A549 (cell line): ENCODE measurements at regions not wholly inside any gene's neighbourhood (a gene's known extent, or its start where the extent isn't known, plus 50 kb on each side); places are given as distances from the start of the nearest gene placed in this dataset.
"Not testable (repeated sequence)": the region's sequence is repeated elsewhere in the genome, so short reads cannot be mapped to it uniquely, and the experiment has no call there.

Experiments used
- ATAC-seq, 2 experiments: fragments of 200-7000 bp in 1 of 2; fragments of >200 bp in 1 of 2; cut with Nextera tagmentation in 1 of 2; cut with Tn5 transposase in 1 of 2; 3 replicates each; pipeline versions ENCODE4 v1.8.0 to v1.9.1; 2018 to 2020; ENCODE audit warnings: mild to moderate bottlenecking in 1 of 2, moderate library complexity in 1 of 2
- CTCF ChIA-PET: fragments of 300-600 bp; sonication (Branson Sonifier 250); formaldehyde crosslinking; extraction: SDS; loops from one replicate; lab custom pipeline; 2021; ENCODE audit warnings: antibody characterized with exemption, inconsistent platforms; lab: Yijun Ruan, JAX
- POLR2A ChIA-PET: fragments of 350-600 bp; formaldehyde crosslinking; extraction: SDS; loops from one replicate; lab custom pipeline; 2021; ENCODE audit warnings: antibody characterized with exemption, inconsistent platforms; lab: Yijun Ruan, JAX
- DNase-seq, 2 experiments: peaks; one replicate each; pipeline versions ENCODE4 v3.0.0 to v3.0.0-alpha.2; 2011 to 2016; ENCODE audit warnings: low read depth in 1 of 2, low spot score in 1 of 2
- FAIRE-seq: peaks from 2 replicates; lab custom pipeline; 2011; peaks lifted over from hg19 to GRCh38; lab: Jason Lieb, UNC
- H3K27ac ChIP-seq, 2 experiments: fragments of >200 bp; sonication (Bioruptor Twin); formaldehyde crosslinking; 3 replicates each; pipeline ENCODE4 v1.5.1; 2016 to 2017
- H3K4me1 ChIP-seq: fragments of >200 bp; sonication (Bioruptor Twin); formaldehyde crosslinking; 3 replicates; pipeline ENCODE4 v1.6.1; 2016
- H3K4me2 ChIP-seq: fragments of >200 bp; sonication (Bioruptor Twin); formaldehyde crosslinking; 3 replicates; pipeline ENCODE4 v1.6.1; 2016
- H3K4me3 ChIP-seq: fragments of >200 bp; sonication (Bioruptor Twin); formaldehyde crosslinking; 3 replicates; pipeline ENCODE4 v1.5.1; 2016
- H3K9me3 ChIP-seq: fragments of >200 bp; sonication (Bioruptor Twin); formaldehyde crosslinking; 3 replicates; pipeline ENCODE4 v1.6.1; 2016
- CBX2 ChIP-seq: fragments of 200-600 bp; sonication (generic); IDR thresholded peaks from 2 replicates; pipeline ENCODE4 v1.6.1; 2016; ENCODE audit warnings: low read depth, mild to moderate bottlenecking, borderline replicate concordance
- CEBPB ChIP-seq, 2 experiments: fragments of >200 bp in 1 of 2; sonication (Bioruptor Twin) in 1 of 2; formaldehyde crosslinking in 1 of 2; IDR thresholded peaks; 2 replicates each; pipeline ENCODE4 v1.6.1; 2012 to 2016
- CHD4 ChIP-seq: fragments of 200-600 bp; sonication (generic); IDR thresholded peaks from 2 replicates; pipeline ENCODE4 v1.6.1; 2016; ENCODE audit warnings: antibody characterized with exemption, mild to moderate bottlenecking, borderline replicate concordance
- EHMT2 ChIP-seq: fragments of 200-600 bp; sonication (generic); IDR thresholded peaks from 2 replicates; pipeline ENCODE4 v1.6.1; 2016; ENCODE audit warnings: antibody characterized with exemption, low read depth, mild to moderate bottlenecking, moderate library complexity
- ESRRA ChIP-seq: fragments of 150-350 bp; IDR thresholded peaks from 2 replicates; pipeline ENCODE4 v1.6.1; 2014; ENCODE audit warnings: mild to moderate bottlenecking, low read length, borderline replicate concordance
- FOSL2 ChIP-seq, 2 experiments: fragments of 450-650 bp in 1 of 2; fragments of >200 bp in 1 of 2; sonication (Bioruptor Twin) in 1 of 2; formaldehyde crosslinking; IDR thresholded peaks; 2 replicates each; pipeline versions ENCODE4 v1.5.0 to v1.6.1; 2016 to 2020; ENCODE audit warnings: mild to moderate bottlenecking in 1 of 2, moderate library complexity in 1 of 2
- GATA3 ChIP-seq: IDR thresholded peaks from 2 replicates; pipeline ENCODE4 v1.6.1; 2012; ENCODE audit warnings: borderline replicate concordance
- HEYL ChIP-seq: fragments of 250-450 bp; sonication (Bioruptor Pico); IDR thresholded peaks from 2 replicates; pipeline ENCODE4 v1.8.0; 2021; ENCODE audit warnings: mild to moderate bottlenecking, moderate library complexity
- HOXB13 ChIP-seq: fragments of 250-450 bp; sonication (Bioruptor Pico); IDR thresholded peaks from 2 replicates; pipeline ENCODE4 v1.5.0; 2020; ENCODE audit warnings: low read depth, mild to moderate bottlenecking, moderate library complexity
- JUN ChIP-seq, 2 experiments: fragments of >200 bp; sonication (Bioruptor Twin); formaldehyde crosslinking; IDR thresholded peaks; 2 replicates in 1 of 2; 3 replicates in 1 of 2; pipeline ENCODE4 v1.6.1; 2016 to 2017
- JUNB ChIP-seq: fragments of >200 bp; sonication (Bioruptor Twin); formaldehyde crosslinking; IDR thresholded peaks from 2 replicates; pipeline ENCODE4 v1.6.1; 2016
- KDM5A ChIP-seq: fragments of 200-600 bp; sonication (generic); IDR thresholded peaks from 2 replicates; pipeline ENCODE4 v1.6.1; 2016; ENCODE audit warnings: antibody characterized with exemption, mild to moderate bottlenecking
- MAZ ChIP-seq: fragments of 150-350 bp; IDR thresholded peaks from 2 replicates; pipeline ENCODE4 v1.6.1; 2014; ENCODE audit warnings: antibody characterized with exemption, low read depth, low read length, borderline replicate concordance
- PHF8 ChIP-seq: fragments of 200-600 bp; sonication (generic); IDR thresholded peaks from 2 replicates; pipeline ENCODE4 v1.6.1; 2016; ENCODE audit warnings: low read depth, mild to moderate bottlenecking, antibody characterized with exemption, moderate library complexity, borderline replicate concordance
- POLR2A ChIP-seq: IDR thresholded peaks from 2 replicates; pipeline ENCODE4 v1.6.1; 2012; ENCODE audit warnings: mild to moderate bottlenecking, low read length
- POLR2AphosphoS2 ChIP-seq: conservative IDR thresholded peaks from 2 replicates; pipeline ENCODE4 v1.6.1; 2012; ENCODE audit warnings: low read length, improper control_type of control experiment, inconsistent platforms
- RAD21 ChIP-seq, 2 experiments: fragments of >200 bp in 1 of 2; sonication (Bioruptor Twin) in 1 of 2; formaldehyde crosslinking in 1 of 2; IDR thresholded peaks in 1 of 2; conservative IDR thresholded peaks in 1 of 2; 2 replicates in 1 of 2; 3 replicates in 1 of 2; pipeline ENCODE4 v1.6.1; 2012 to 2018; ENCODE audit warnings: inconsistent platforms in 1 of 2
- RARB ChIP-seq: fragments of 250-450 bp; sonication (Bioruptor Pico); IDR thresholded peaks from 2 replicates; pipeline ENCODE4 v1.8.0; 2021; ENCODE audit warnings: mild to moderate bottlenecking, moderate library complexity
- SMC3 ChIP-seq: fragments of >200 bp; sonication (Bioruptor Twin); formaldehyde crosslinking; IDR thresholded peaks from 3 replicates; pipeline ENCODE4 v1.6.1; 2018; ENCODE audit warnings: inconsistent platforms
- ZFP36 ChIP-seq: fragments of 450-650 bp; IDR thresholded peaks from 2 replicates; pipeline ENCODE4 v1.6.1; 2014; ENCODE audit warnings: borderline replicate concordance; ENCODE audit not compliant: partially characterized antibody
- ZNF302 ChIP-seq: fragments of 250-450 bp; sonication (Bioruptor Pico); IDR thresholded peaks from 2 replicates; pipeline ENCODE4 v1.9.0; 2021; ENCODE audit warnings: inconsistent platforms, mild to moderate bottlenecking, moderate library complexity
- WGBS: methylation state at CpG from one replicate; pipeline ENCODE4 v1.1.6; 2017; ENCODE audit errors: missing lambda C conversion rate; 5-methylcytosine and 5-hydroxymethylcytosine counted together
- TF ChIP-seq, protein P1 (sequence below): fragments of 250-450 bp; sonication (Bioruptor Pico); IDR thresholded peaks from 2 replicates; pipeline ENCODE4 v1.5.0; 2021; ENCODE audit warnings: mild to moderate bottlenecking, moderate library complexity, borderline replicate concordance
- TF ChIP-seq, protein P2 (sequence below): IDR thresholded peaks from 2 replicates; pipeline ENCODE4 v1.6.1; 2012; ENCODE audit warnings: low read depth, borderline replicate concordance
- TF ChIP-seq, protein P3 (sequence below): IDR thresholded peaks from 2 replicates; pipeline ENCODE4 v1.6.1; 2012
- TF ChIP-seq, protein P4 (sequence below): fragments of 250-450 bp; sonication (Bioruptor Pico); IDR thresholded peaks from 2 replicates; pipeline ENCODE4 v1.5.0; 2020; ENCODE audit warnings: low read depth, mild to moderate bottlenecking, moderate library complexity
- TF ChIP-seq, protein P5 (sequence below): IDR thresholded peaks from 2 replicates; pipeline ENCODE4 v1.6.1; 2012
- TF ChIP-seq, protein P6 (sequence below): fragments of 450-650 bp; IDR thresholded peaks from 2 replicates; pipeline ENCODE4 v1.6.1; 2014; ENCODE audit warnings: antibody characterized with exemption

DNA sequence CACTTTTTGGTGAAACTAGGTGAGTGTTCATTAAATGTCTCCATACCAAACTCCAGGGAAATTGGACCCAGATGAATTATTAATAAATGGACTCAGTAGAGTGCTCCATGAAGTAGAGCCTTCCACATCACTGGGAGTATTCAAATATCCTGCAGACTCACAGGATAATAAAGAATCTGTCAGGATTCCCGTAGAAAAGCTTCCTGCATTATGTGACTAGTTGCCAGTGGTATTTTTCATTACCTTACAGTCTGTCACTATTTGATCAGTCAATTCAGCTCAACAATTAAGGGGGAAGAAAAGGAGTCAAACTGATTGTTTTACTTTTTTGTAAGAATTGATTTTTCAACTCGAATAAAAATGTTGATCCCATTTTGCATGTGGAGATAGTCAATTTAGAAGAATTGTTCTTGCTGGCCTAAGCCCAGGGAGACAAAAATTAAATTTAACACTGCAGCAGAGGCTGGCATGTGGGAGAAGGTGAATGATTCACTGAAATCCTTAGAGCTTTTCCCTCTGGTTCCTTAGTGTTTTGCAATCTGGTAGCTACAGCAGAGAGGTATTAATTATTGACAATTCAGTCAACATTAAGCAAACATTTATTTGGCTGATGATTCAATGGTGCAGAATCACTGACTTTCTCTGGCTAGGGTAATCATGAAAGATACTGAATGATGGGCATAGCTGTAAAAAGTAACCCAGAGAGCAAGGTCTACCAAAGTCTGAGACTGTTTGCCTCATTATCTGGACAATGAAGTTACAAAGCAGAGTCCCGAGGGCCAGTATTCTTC is 442.4 kb downstream of the CD83 start (continued):
- TF ChIP-seq, protein P1, sequence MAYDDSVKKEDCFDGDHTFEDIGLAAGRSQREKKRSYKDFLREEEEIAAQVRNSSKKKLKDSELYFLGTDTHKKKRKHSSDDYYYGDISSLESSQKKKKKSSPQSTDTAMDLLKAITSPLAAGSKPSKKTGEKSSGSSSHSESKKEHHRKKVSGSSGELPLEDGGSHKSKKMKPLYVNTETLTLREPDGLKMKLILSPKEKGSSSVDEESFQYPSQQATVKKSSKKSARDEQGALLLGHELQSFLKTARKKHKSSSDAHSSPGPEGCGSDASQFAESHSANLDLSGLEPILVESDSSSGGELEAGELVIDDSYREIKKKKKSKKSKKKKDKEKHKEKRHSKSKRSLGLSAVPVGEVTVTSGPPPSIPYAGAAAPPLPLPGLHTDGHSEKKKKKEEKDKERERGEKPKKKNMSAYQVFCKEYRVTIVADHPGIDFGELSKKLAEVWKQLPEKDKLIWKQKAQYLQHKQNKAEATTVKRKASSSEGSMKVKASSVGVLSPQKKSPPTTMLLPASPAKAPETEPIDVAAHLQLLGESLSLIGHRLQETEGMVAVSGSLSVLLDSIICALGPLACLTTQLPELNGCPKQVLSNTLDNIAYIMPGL = no peak
- TF ChIP-seq, protein P2, sequence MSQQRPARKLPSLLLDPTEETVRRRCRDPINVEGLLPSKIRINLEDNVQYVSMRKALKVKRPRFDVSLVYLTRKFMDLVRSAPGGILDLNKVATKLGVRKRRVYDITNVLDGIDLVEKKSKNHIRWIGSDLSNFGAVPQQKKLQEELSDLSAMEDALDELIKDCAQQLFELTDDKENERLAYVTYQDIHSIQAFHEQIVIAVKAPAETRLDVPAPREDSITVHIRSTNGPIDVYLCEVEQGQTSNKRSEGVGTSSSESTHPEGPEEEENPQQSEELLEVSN = no peak
- TF ChIP-seq CHD4 (no peak), ZNF302 (no peak), JUNB (peak; percentile 84), JUN (IDR thresholded peaks at IDR 0.05) (peak; percentile 77 to 81), GATA3 (peak; percentile 73), SMC3 (peak; percentile 33; the same call in 1 of the 3 replicates), RAD21 (conservative IDR thresholded peaks at IDR 0.05 in 1 of 2, IDR thresholded peaks at IDR 0.05 in 1 of 2) (peak in 1 of 2 experiments; percentile 53; a peak in 3 of 5 replicates), PHF8 (no peak), EHMT2 (no peak), HOXB13 (CRISPR knock-in tag) (no peak), CEBPB (IDR thresholded peaks at IDR 0.05) (peak; percentile 93 to 97), POLR2AphosphoS2 (no peak), POLR2A (no peak), CBX2 (no peak), HEYL (CRISPR knock-in tag) (no peak), ZFP36 (no peak), KDM5A (no peak), MAZ (no peak), ESRRA (no peak), FOSL2 (IDR thresholded peaks at IDR 0.05) (peak; percentile 64), FOSL2 (CRISPR knock-in tag; IDR thresholded peaks at IDR 0.05) (peak; percentile 80), RARB (CRISPR knock-in tag) (no peak)
- TF ChIP-seq, protein P3, sequence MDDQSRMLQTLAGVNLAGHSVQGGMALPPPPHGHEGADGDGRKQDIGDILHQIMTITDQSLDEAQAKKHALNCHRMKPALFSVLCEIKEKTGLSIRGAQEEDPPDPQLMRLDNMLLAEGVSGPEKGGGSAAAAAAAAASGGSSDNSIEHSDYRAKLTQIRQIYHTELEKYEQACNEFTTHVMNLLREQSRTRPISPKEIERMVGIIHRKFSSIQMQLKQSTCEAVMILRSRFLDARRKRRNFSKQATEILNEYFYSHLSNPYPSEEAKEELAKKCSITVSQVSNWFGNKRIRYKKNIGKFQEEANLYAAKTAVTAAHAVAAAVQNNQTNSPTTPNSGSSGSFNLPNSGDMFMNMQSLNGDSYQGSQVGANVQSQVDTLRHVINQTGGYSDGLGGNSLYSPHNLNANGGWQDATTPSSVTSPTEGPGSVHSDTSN = no peak
- TF ChIP-seq, protein P4, sequence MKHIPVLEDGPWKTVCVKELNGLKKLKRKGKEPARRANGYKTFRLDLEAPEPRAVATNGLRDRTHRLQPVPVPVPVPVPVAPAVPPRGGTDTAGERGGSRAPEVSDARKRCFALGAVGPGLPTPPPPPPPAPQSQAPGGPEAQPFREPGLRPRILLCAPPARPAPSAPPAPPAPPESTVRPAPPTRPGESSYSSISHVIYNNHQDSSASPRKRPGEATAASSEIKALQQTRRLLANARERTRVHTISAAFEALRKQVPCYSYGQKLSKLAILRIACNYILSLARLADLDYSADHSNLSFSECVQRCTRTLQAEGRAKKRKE (CRISPR knock-in tag) = no peak
- TF ChIP-seq, protein P5, sequence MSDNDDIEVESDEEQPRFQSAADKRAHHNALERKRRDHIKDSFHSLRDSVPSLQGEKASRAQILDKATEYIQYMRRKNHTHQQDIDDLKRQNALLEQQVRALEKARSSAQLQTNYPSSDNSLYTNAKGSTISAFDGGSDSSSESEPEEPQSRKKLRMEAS = peak; percentile 55
- TF ChIP-seq, protein P6, sequence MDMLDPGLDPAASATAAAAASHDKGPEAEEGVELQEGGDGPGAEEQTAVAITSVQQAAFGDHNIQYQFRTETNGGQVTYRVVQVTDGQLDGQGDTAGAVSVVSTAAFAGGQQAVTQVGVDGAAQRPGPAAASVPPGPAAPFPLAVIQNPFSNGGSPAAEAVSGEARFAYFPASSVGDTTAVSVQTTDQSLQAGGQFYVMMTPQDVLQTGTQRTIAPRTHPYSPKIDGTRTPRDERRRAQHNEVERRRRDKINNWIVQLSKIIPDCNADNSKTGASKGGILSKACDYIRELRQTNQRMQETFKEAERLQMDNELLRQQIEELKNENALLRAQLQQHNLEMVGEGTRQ = no peak

DNA sequence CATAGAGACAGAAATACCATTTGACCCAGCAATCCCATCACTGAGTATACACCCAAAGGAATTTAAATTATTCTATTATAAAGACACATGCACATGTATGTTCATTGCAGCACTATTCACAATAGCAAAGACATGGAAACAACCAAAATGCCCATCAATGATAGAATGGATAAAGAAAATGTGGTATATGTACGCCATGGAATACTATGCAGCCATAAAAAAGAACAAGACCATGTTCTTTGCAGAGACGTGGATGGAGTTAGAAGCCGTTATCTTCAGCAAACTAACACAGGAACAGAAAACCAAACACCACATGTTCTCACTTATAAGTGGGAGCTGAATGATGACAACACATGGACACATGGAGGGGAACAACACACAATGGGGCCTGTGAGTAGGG is 444.0 kb downstream of the CD83 start:
- H3K9me3 ChIP-seq, DNase-seq, H3K4me3 ChIP-seq, POLR2A ChIA-PET, CTCF ChIA-PET, FAIRE-seq, H3K4me2 ChIP-seq, ATAC-seq: not testable (repeated sequence)
- H3K4me1 ChIP-seq = peaks cover 30% of the 10 kb centered on the region
- peak overlapping the region; percentile 81 to 95 for H3K27ac ChIP-seq
- 90% methylated on average over 3 of the region's 3 CpGs for WGBS
